Keratinocyte (primary cell): ENCODE measurements at regions not wholly inside any gene's neighbourhood (a gene's known extent, or its start where the extent isn't known, plus 50 kb on each side); places are given as distances from the start of the nearest gene placed in this dataset.

Experiments
- DNase-seq: peaks from one replicate; pipeline ENCODE4 v3.0.0-alpha.2; 2011; ENCODE audit warnings: low read depth, missing footprints, low spot score
- FAIRE-seq: peaks from 2 replicates; lab custom pipeline; 2011; peaks lifted over from hg19 to GRCh38; lab: Jason Lieb, UNC
- H2AFZ ChIP-seq: 2 replicates; pipeline ENCODE4 v1.6.0; 2012; ENCODE audit warnings: low read length, control low read depth, inconsistent platforms; ENCODE audit not compliant: control insufficient read depth
- H3K27ac ChIP-seq: 2 replicates; pipeline ENCODE4 v1.5.1; 2011; ENCODE audit warnings: low read length; ENCODE audit not compliant: control insufficient read depth, insufficient read depth
- H3K27me3 ChIP-seq: 3 replicates; pipeline ENCODE4 v1.6.0; 2011; ENCODE audit warnings: low read length; ENCODE audit not compliant: control insufficient read depth, insufficient read depth; ENCODE audit errors: extremely low read depth
- H3K36me3 ChIP-seq, 2 experiments: 2 replicates in 1 of 2; 3 replicates in 1 of 2; pipeline ENCODE4 v1.5.1; 2011; ENCODE audit warnings: low read length in 2 of 2, mild to moderate bottlenecking in 1 of 2; ENCODE audit not compliant: control insufficient read depth in 2 of 2, insufficient read depth in 2 of 2; ENCODE audit errors: extremely low read depth in 1 of 2
- H3K4me1 ChIP-seq: 3 replicates; pipeline ENCODE4 v1.5.1; 2011; ENCODE audit warnings: low read length; ENCODE audit not compliant: control insufficient read depth, insufficient read depth; ENCODE audit errors: extremely low read depth
- H3K4me2 ChIP-seq: 3 replicates; pipeline ENCODE4 v1.6.0; 2011; ENCODE audit warnings: low read depth, low read length; ENCODE audit not compliant: control insufficient read depth, insufficient read depth; ENCODE audit errors: extremely low read depth
- H3K4me3 ChIP-seq, 3 experiments: fragments of 200-600 bp in 1 of 3; sonication (generic) in 1 of 3; 2 replicates in 2 of 3; 3 replicates in 1 of 3; pipeline ENCODE4 v1.5.1; 2011 to 2016; ENCODE audit warnings: low read length in 3 of 3, mild to moderate bottlenecking in 3 of 3, control low read depth in 2 of 3, inconsistent platforms in 1 of 3, low read depth in 1 of 3, mixed read lengths in 1 of 3, mixed run types in 1 of 3, moderate library complexity in 1 of 3; ENCODE audit not compliant: control insufficient read depth in 2 of 3, insufficient read depth in 2 of 3; ENCODE audit errors: extremely low read depth in 1 of 3
- H3K79me2 ChIP-seq: 2 replicates; pipeline ENCODE4 v1.6.0; 2012; ENCODE audit warnings: low read length; ENCODE audit not compliant: control insufficient read depth, insufficient read depth
- H3K9ac ChIP-seq: 3 replicates; pipeline ENCODE4 v1.6.0; 2011; ENCODE audit warnings: low read length; ENCODE audit not compliant: control insufficient read depth, insufficient read depth; ENCODE audit errors: extremely low read depth
- H3K9me1 ChIP-seq: 3 replicates; pipeline ENCODE4 v1.6.0; 2011; ENCODE audit warnings: low read length; ENCODE audit not compliant: control insufficient read depth, insufficient read depth; ENCODE audit errors: extremely low read depth
- H3K9me3 ChIP-seq: 2 replicates; pipeline ENCODE4 v1.5.1; 2012; ENCODE audit warnings: low read depth, low read length; ENCODE audit not compliant: control insufficient read depth
- H4K20me1 ChIP-seq: 3 replicates; pipeline ENCODE4 v1.6.0; 2011; ENCODE audit warnings: low read length; ENCODE audit not compliant: control insufficient read depth, insufficient read depth; ENCODE audit errors: extremely low read depth
- EZH2 ChIP-seq: IDR thresholded peaks from one replicate; pipeline ENCODE4 v1.6.1; 2012; ENCODE audit warnings: inconsistent platforms, mild to moderate bottlenecking, low read length, moderate library complexity
- dilution Hi-C: fragments of 300-500 bp; cut with MboI; formaldehyde crosslinking; loops from one replicate; pipeline ENCODE4 v1.7.0; 2020; ENCODE audit warnings: low sequenced_read_pairs; ENCODE audit not compliant: extremely low pct_ligation_motif_present
- TF ChIP-seq, protein P1 (sequence below), 3 experiments: IDR thresholded peaks in 1 of 3; conservative IDR thresholded peaks in 1 of 3; optimal IDR thresholded peaks in 1 of 3; 2 replicates in 2 of 3; 3 replicates in 1 of 3; pipeline versions ENCODE3 to v1.5.1; 2011; ENCODE audit warnings: low read length in 3 of 3, mild to moderate bottlenecking in 3 of 3, moderate library complexity in 2 of 3, control low read depth in 1 of 3, inconsistent platforms in 1 of 3; ENCODE audit not compliant: insufficient read depth in 2 of 3; ENCODE audit errors: extremely low read depth in 1 of 3

- Histone ChIP-seq H3K4me1 (no peaks in the 10 kb centered on the region), H3K9me1 (no peaks in the 10 kb centered on the region), H3K4me2 (no peak overlapping the region), H4K20me1 (no peaks in the 10 kb centered on the region), H3K27me3 (no peaks in the 10 kb centered on the region), H2AFZ (no peak overlapping the region), H3K79me2 (no peaks in the 10 kb centered on the region), H3K9ac (no peak overlapping the region), H3K4me3 (no peak overlapping the region), H3K27ac (no peak overlapping the region), H3K36me3 (no peaks in the 10 kb centered on the region), H3K9me3 (no peaks in the 10 kb centered on the region)
- TF ChIP-seq, protein P1, sequence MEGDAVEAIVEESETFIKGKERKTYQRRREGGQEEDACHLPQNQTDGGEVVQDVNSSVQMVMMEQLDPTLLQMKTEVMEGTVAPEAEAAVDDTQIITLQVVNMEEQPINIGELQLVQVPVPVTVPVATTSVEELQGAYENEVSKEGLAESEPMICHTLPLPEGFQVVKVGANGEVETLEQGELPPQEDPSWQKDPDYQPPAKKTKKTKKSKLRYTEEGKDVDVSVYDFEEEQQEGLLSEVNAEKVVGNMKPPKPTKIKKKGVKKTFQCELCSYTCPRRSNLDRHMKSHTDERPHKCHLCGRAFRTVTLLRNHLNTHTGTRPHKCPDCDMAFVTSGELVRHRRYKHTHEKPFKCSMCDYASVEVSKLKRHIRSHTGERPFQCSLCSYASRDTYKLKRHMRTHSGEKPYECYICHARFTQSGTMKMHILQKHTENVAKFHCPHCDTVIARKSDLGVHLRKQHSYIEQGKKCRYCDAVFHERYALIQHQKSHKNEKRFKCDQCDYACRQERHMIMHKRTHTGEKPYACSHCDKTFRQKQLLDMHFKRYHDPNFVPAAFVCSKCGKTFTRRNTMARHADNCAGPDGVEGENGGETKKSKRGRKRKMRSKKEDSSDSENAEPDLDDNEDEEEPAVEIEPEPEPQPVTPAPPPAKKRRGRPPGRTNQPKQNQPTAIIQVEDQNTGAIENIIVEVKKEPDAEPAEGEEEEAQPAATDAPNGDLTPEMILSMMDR (optimal IDR thresholded peaks at IDR 0.05 in 1 of 3, IDR thresholded peaks at IDR 0.05 in 1 of 3, conservative IDR thresholded peaks at IDR 0.05 in 1 of 3; ENCODE audit: extremely low read depth in 1 of 3, insufficient read depth in 2 of 3, low read length in 3 of 3): no peak
- TF ChIP-seq EZH2: no peak
- no peak for DNase-seq
- dilution Hi-C loops: no loop called here
- no peak for FAIRE-seq
Observed at GRCh38 chr11:116665523-116665922, 107.3 kb downstream of the BUD13 start.

GRCh38 chr11:116661056-116661455 lies 111.7 kb downstream of the BUD13 start:
- TF ChIP-seq, protein P1 (optimal IDR thresholded peaks at IDR 0.05 in 1 of 3, IDR thresholded peaks at IDR 0.05 in 1 of 3, conservative IDR thresholded peaks at IDR 0.05 in 1 of 3; ENCODE audit: extremely low read depth in 1 of 3, insufficient read depth in 2 of 3, low read length in 3 of 3): no peak
- Histone ChIP-seq H3K36me3 (no peaks in the 10 kb centered on the region), H3K4me2 (no peak overlapping the region), H3K4me3 (no peak overlapping the region), H3K4me1 (no peaks in the 10 kb centered on the region), H3K9me3 (no peaks in the 10 kb centered on the region), H3K9ac (no peak overlapping the region), H3K79me2 (no peaks in the 10 kb centered on the region), H3K27me3 (no peaks in the 10 kb centered on the region), H2AFZ (no peak overlapping the region), H3K27ac (no peak overlapping the region), H4K20me1 (no peaks in the 10 kb centered on the region), H3K9me1 (no peaks in the 10 kb centered on the region)
- dilution Hi-C loops: no loop called here
- no peak for DNase-seq
- no peak for FAIRE-seq
